DMS153 (cell line): ENCODE measurements at regions not wholly inside any gene's neighbourhood (a gene's known extent, or its start where the extent isn't known, plus 50 kb on each side); places are given as distances from the start of the nearest gene placed in this dataset.
"Not testable (repeated sequence)": the region's sequence is repeated elsewhere in the genome, so short reads cannot be mapped to it uniquely, and the experiment has no call there.

Experiments
- DNase-seq: peaks from one replicate; lab custom pipeline; 2025; lab: John Stamatoyannopoulos, UW

- DNase-seq, result no peak
These were observed 291.5 kb upstream of the CCDC179 start for GRCh38 chr11:23151819-23152218.

GRCh38 chr11:23155503-23155902 is 295.2 kb upstream of the CCDC179 start:
- no peak for DNase-seq

- DNase-seq, result no peak
These were observed 303.7 kb upstream of the CCDC179 start for GRCh38 chr11:23164022-23164421.

- DNase-seq, result no peak
These were observed 306.1 kb upstream of the CCDC179 start for GRCh38 chr11:23166376-23166775.

GRCh38 chr11:23179609-23180008 is 319.3 kb upstream of the CCDC179 start:
- no peak for DNase-seq

- DNase-seq, result no peak
These were observed 320.9 kb upstream of the CCDC179 start for GRCh38 chr11:23181022-23181807.

- DNase-seq, result no peak
These were observed 332.0 kb upstream of the CCDC179 start for GRCh38 chr11:23192256-23192655.

GRCh38 chr11:23201936-23202522 is 341.8 kb upstream of the CCDC179 start:
- DNase-seq, result no peak

GRCh38 chr11:23202611-23203010 is 342.3 kb upstream of the CCDC179 start:
- no peak for DNase-seq

- no peak for DNase-seq
These were observed 345.0 kb upstream of the CCDC179 start for GRCh38 chr11:23205156-23205871.

GRCh38 chr11:23206741-23207336 is 346.6 kb upstream of the CCDC179 start:
- no peak for DNase-seq

GRCh38 chr11:23211221-23211620 is 350.9 kb upstream of the CCDC179 start:
- DNase-seq, result no peak

GRCh38 chr11:23212807-23213206 is 352.5 kb upstream of the CCDC179 start:
- DNase-seq, result peak; percentile 75

GRCh38 chr11:23217072-23217471 is 356.8 kb upstream of the CCDC179 start:
- no peak for DNase-seq

- not testable (repeated sequence) for DNase-seq
These were observed 359.8 kb upstream of the CCDC179 start for GRCh38 chr11:23220086-23220485.

- DNase-seq, result no peak
These were observed 361.1 kb upstream of the CCDC179 start for GRCh38 chr11:23221366-23221765.

- no peak for DNase-seq
These were observed 366.2 kb upstream of the CCDC179 start for GRCh38 chr11:23226331-23227077.

GRCh38 chr11:23227078-23227445 is 366.8 kb upstream of the CCDC179 start:
- DNase-seq, result no peak

GRCh38 chr11:23232652-23233051 is 372.4 kb upstream of the CCDC179 start:
- no peak for DNase-seq

- no peak for DNase-seq
These were observed 372.8 kb upstream of the CCDC179 start for GRCh38 chr11:23233075-23233474.

GRCh38 chr11:23236826-23237555 is 376.7 kb upstream of the CCDC179 start:
- no peak for DNase-seq
